WERI-Rb-1 (cell line): ENCODE measurements at regions not wholly inside any gene's neighbourhood (a gene's known extent, or its start where the extent isn't known, plus 50 kb on each side); places are given as distances from the start of the nearest gene placed in this dataset.

Experiments used
- DNase-seq: peaks from one replicate; pipeline ENCODE4 v3.0.0-alpha.2; 2020
- H3K27ac ChIP-seq: fragments of 250-450 bp; sonication (Bioruptor Pico); 2 replicates; pipeline ENCODE4 v1.5.1; 2020; ENCODE audit warnings: mild to moderate bottlenecking, moderate library complexity
- H3K27me3 ChIP-seq: fragments of 250-450 bp; sonication (Bioruptor Pico); 2 replicates; pipeline ENCODE4 v1.5.1; 2021; ENCODE audit warnings: mild to moderate bottlenecking, low read depth, moderate library complexity; ENCODE audit not compliant: insufficient read depth, severe bottlenecking
- H3K36me3 ChIP-seq: fragments of 250-450 bp; sonication (Bioruptor Pico); 2 replicates; pipeline ENCODE4 v1.5.1; 2020; ENCODE audit warnings: mild to moderate bottlenecking, moderate library complexity
- H3K4me3 ChIP-seq: 2 replicates; pipeline ENCODE4 v1.5.1; 2011; ENCODE audit warnings: low read depth, mild to moderate bottlenecking, control low read depth, low read length
- H3K9me3 ChIP-seq: fragments of 250-450 bp; sonication (Bioruptor Pico); 2 replicates; pipeline ENCODE4 v1.5.1; 2021; ENCODE audit warnings: mild to moderate bottlenecking, moderate library complexity; ENCODE audit not compliant: severe bottlenecking
- TF ChIP-seq, protein P1 (sequence below): IDR thresholded peaks from 2 replicates; pipeline ENCODE4 v1.5.1; 2011; ENCODE audit warnings: low read depth, mild to moderate bottlenecking, control low read depth, inconsistent platforms, low read length

DNA sequence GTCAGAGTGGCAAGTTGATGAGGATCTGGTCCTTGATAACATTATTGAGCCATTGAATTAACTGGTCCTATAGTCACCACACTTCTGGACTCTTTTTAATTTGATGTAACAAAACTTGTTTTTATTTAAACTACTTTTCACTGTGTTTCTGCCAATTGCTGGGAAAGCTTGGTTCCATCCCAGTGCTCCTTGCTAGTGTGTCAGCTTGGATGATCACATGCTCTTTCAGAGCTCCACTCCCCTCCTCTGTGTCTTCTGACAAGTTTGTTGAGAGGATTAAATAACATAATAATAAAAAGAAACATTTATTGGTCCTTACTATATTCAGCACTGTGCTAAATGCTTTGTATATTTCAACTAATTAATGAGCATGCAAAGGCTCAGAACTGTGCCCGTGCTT is 448.5 kb upstream of the B3GALT2 start:
- DNase-seq, result no peak
- Histone ChIP-seq H3K27me3 (no peaks in the 10 kb centered on the region), H3K9me3 (no peaks in the 10 kb centered on the region), H3K27ac (no peak overlapping the region), H3K36me3 (no peaks in the 10 kb centered on the region), H3K4me3 (no peak overlapping the region)
- TF ChIP-seq, protein P1, sequence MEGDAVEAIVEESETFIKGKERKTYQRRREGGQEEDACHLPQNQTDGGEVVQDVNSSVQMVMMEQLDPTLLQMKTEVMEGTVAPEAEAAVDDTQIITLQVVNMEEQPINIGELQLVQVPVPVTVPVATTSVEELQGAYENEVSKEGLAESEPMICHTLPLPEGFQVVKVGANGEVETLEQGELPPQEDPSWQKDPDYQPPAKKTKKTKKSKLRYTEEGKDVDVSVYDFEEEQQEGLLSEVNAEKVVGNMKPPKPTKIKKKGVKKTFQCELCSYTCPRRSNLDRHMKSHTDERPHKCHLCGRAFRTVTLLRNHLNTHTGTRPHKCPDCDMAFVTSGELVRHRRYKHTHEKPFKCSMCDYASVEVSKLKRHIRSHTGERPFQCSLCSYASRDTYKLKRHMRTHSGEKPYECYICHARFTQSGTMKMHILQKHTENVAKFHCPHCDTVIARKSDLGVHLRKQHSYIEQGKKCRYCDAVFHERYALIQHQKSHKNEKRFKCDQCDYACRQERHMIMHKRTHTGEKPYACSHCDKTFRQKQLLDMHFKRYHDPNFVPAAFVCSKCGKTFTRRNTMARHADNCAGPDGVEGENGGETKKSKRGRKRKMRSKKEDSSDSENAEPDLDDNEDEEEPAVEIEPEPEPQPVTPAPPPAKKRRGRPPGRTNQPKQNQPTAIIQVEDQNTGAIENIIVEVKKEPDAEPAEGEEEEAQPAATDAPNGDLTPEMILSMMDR, result no peak

DNA sequence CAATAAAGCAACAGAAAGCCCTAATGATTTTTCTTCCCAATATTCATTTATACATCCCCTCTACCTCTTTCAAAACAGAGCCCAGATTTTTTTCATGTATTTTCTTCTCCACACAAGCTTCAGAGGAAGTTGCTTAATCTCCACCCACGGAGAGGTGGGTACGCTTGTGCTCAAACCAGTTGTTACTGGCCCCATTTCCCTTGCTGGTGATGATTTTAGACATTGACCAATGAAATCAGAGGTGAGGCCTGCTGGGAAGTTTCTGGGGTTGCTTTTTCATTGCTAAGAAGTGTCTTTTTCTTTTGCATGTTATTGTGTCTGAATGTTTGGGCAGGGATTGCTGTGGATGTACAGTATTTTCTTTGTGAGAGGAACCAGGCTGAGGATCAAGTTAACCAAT is 448.1 kb upstream of the B3GALT2 start:
- Histone ChIP-seq H3K27me3 (no peaks in the 10 kb centered on the region), H3K36me3 (no peaks in the 10 kb centered on the region), H3K27ac (no peak overlapping the region), H3K9me3 (no peaks in the 10 kb centered on the region), H3K4me3 (no peak overlapping the region)
- TF ChIP-seq, protein P1, result no peak
- DNase-seq, result no peak

DNA sequence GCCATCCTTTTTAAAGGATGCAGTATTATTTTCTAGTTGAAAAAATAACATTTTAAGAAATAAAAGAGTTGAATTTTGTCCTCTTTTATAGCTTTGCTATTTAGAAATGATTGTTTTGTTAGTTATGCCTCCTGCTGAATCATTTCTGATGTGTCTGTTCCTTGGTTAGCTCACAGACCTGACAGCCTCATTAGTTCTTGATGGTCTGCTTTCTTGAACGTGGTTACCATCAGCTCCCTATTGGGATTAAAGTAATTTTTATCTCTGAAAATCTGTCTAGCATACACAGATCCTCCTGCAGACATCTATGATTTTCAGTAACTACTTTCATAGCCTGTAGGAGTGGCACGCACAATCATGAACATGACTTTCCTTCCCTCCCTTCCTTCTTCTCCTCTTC is 447.6 kb upstream of the B3GALT2 start:
- H3K4me3 ChIP-seq, result no peak overlapping the region
- H3K9me3 ChIP-seq, result no peaks in the 10 kb centered on the region
- no peaks in the 10 kb centered on the region for H3K27me3 ChIP-seq
- no peak overlapping the region for H3K27ac ChIP-seq
- TF ChIP-seq, protein P1, result no peak
- H3K36me3 ChIP-seq, result no peaks in the 10 kb centered on the region
- DNase-seq, result no peak

DNA sequence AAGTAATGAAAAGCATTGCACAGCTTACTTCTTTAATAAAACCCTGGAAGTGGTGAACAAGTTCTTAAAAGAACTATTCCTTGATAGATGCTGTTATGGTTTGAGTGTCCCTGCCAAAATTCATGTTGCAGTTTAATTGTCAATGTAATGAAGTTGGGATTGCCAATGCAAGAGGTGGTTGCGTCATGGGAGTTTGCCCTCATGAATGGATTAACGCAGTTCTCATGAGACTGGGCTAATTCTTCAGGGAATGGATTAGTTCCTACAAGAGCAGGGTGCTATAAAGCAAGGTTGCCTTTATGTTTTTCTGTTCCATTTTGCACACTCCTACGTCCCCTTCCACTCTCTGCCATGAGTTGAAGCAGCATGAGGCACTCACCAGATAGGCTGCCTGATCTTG is 446.7 kb upstream of the B3GALT2 start:
- H3K27ac ChIP-seq, result no peak overlapping the region
- H3K27me3 ChIP-seq, result no peaks in the 10 kb centered on the region
- H3K9me3 ChIP-seq, result no peaks in the 10 kb centered on the region
- no peaks in the 10 kb centered on the region for H3K36me3 ChIP-seq
- no peak overlapping the region for H3K4me3 ChIP-seq
- DNase-seq, result no peak
- TF ChIP-seq, protein P1, result no peak

DNA sequence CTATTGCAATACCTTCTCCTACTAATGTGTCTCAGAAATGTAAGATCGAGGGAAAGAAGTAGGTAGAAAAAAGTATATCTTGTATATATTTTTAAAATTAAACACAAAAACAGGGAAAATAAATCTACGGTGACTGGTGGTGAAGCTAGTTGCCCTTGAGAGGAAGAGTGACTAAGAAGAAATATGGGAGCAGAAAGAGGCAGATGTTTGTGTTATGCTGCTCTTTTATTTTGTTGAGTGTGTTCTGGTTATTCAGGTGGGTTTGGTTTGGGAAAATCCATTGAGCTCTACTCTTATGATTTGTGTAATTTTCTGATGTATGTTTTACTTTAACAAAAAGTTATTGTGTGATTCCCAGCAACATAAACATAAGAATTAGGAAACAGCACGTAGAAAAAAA is 444.9 kb upstream of the B3GALT2 start:
- DNase-seq, result no peak
- TF ChIP-seq, protein P1, result no peak
- H3K9me3 ChIP-seq, result no peaks in the 10 kb centered on the region
- no peak overlapping the region for H3K27ac ChIP-seq
- H3K36me3 ChIP-seq, result no peaks in the 10 kb centered on the region
- H3K27me3 ChIP-seq, result no peaks in the 10 kb centered on the region
- no peak overlapping the region for H3K4me3 ChIP-seq

DNA sequence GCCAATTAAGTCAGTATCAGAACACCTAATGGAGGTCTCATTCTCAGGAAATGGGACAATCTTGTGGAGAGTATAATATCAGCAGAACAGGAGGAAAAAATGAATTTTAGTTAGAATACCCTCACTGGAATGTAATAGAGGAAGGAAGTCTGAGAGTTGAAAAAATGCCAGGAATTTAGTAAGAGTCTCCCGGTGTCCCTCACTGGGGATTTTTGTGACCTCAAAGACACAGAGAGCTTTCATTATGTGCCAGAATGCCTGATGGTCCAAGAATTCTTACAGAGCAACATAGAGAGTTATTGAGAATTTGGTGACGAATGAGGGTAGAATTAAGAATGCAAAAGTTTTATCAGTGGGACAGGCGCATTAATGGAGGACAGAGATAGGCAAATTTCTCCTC is 443.5 kb upstream of the B3GALT2 start:
- Histone ChIP-seq H3K36me3 (no peaks in the 10 kb centered on the region), H3K9me3 (no peaks in the 10 kb centered on the region), H3K27me3 (no peaks in the 10 kb centered on the region), H3K4me3 (no peak overlapping the region), H3K27ac (no peak overlapping the region)
- no peak for DNase-seq
- TF ChIP-seq, protein P1, result no peak
